Calu3 (cell line): ENCODE measurements at regions not wholly inside any gene's neighbourhood (a gene's known extent, or its start where the extent isn't known, plus 50 kb on each side); places are given as distances from the start of the nearest gene placed in this dataset.

Experiments
- BruUV-seq: library from RNA; stranded (reverse); fragments of 400-500 nt; replicated peaks from 2 replicates; lab custom pipeline; 2021; lab: Mats Ljungman, UMichigan
- CTCF ChIA-PET: fragments of 300-600 bp; sonication (Branson Sonifier 250); formaldehyde crosslinking; loops from one replicate; lab custom pipeline; 2022; ENCODE audit warnings: antibody characterized with exemption; lab: Charles Lee
- DNase-seq: peaks from one replicate; pipeline ENCODE4 v3.0.0; 2022
- H3K27ac Mint-ChIP-seq: one replicate; pipeline ENCODE4 v1.8.0; 2022; ENCODE audit warnings: mixed read lengths; ENCODE audit not compliant: unreplicated experiment
- H3K27me3 Mint-ChIP-seq: one replicate; pipeline ENCODE4 v1.8.0; 2022; ENCODE audit warnings: mixed read lengths; ENCODE audit not compliant: unreplicated experiment
- H3K36me3 Mint-ChIP-seq: one replicate; pipeline ENCODE4 v1.8.0; 2022; ENCODE audit warnings: mild to moderate bottlenecking, moderate library complexity, mixed read lengths; ENCODE audit not compliant: insufficient read depth, unreplicated experiment
- H3K4me1 Mint-ChIP-seq: one replicate; pipeline ENCODE4 v1.8.0; 2022; ENCODE audit warnings: mild to moderate bottlenecking, low read depth, mixed read lengths; ENCODE audit not compliant: unreplicated experiment
- H3K4me3 Mint-ChIP-seq: one replicate; pipeline ENCODE4 v1.8.0; 2022; ENCODE audit warnings: mild to moderate bottlenecking, low read depth, moderate library complexity, mixed read lengths; ENCODE audit not compliant: unreplicated experiment
- H3K9me3 Mint-ChIP-seq: one replicate; pipeline ENCODE4 v1.8.0; 2022; ENCODE audit warnings: low read depth, mixed read lengths; ENCODE audit not compliant: unreplicated experiment
- CTCF ChIP-seq: fragments of 200-600 bp; IDR thresholded peaks from one replicate; pipeline ENCODE4 v1.8.0; 2022; ENCODE audit warnings: antibody characterized with exemption; ENCODE audit not compliant: unreplicated experiment
- intact Hi-C: fragments of 100-400 bp; cut with micrococcal nuclease; formaldehyde crosslinking; loops from one replicate; pipeline ENCODE4 v1.10.0; 2022; ENCODE audit not compliant: unreplicated experiment

- Mint-ChIP-seq H3K4me1 (no peaks in the 10 kb centered on the region), H3K9me3 (no peaks in the 10 kb centered on the region), H3K36me3 (no peaks in the 10 kb centered on the region), H3K27me3 (peaks cover 57% of the 10 kb centered on the region), H3K27ac (no peak overlapping the region), H3K4me3 (no peak overlapping the region)
- intact Hi-C loops = no loop called here
- DNase-seq = no peak
- CTCF ChIA-PET = no interaction called here
- no TSS peak for BruUV-seq
- TF ChIP-seq CTCF = no peak
Measured at GRCh38 chr5:171661143-171661542, 124.5 kb upstream of the SMIM23 start.

GRCh38 chr5:171663311-171664085 is 122.1 kb upstream of the SMIM23 start:
- H3K27ac Mint-ChIP-seq = no peak overlapping the region
- CTCF ChIA-PET = interaction anchor here (0.6 kb wide), 2 partner anchors 202 to 234 kb away, joined by 4 to 6 read pairs; no protein-coding TSS in a partner anchor
- H3K27me3 Mint-ChIP-seq = peaks cover 58% of the 10 kb centered on the region
- no peaks in the 10 kb centered on the region for H3K36me3 Mint-ChIP-seq
- intact Hi-C loops = no loop called here
- H3K4me1 Mint-ChIP-seq = no peaks in the 10 kb centered on the region
- DNase-seq = no peak
- no peak for TF ChIP-seq CTCF
- no peaks in the 10 kb centered on the region for H3K9me3 Mint-ChIP-seq
- H3K4me3 Mint-ChIP-seq = no peak overlapping the region
- no TSS peak for BruUV-seq

GRCh38 chr5:171664489-171664888 is 121.1 kb upstream of the SMIM23 start:
- CTCF ChIA-PET = no interaction called here
- TF ChIP-seq CTCF = no peak
- H3K4me1 Mint-ChIP-seq = no peaks in the 10 kb centered on the region
- no TSS peak for BruUV-seq
- H3K9me3 Mint-ChIP-seq = no peaks in the 10 kb centered on the region
- intact Hi-C loops = no loop called here
- no peak overlapping the region for H3K4me3 Mint-ChIP-seq
- no peaks in the 10 kb centered on the region for H3K36me3 Mint-ChIP-seq
- H3K27ac Mint-ChIP-seq = no peak overlapping the region
- peaks cover 67% of the 10 kb centered on the region for H3K27me3 Mint-ChIP-seq
- no peak for DNase-seq

- no peak overlapping the region for H3K4me3 Mint-ChIP-seq
- H3K4me1 Mint-ChIP-seq = no peaks in the 10 kb centered on the region
- no TSS peak for BruUV-seq
- H3K9me3 Mint-ChIP-seq = no peaks in the 10 kb centered on the region
- H3K27me3 Mint-ChIP-seq = peaks cover 91% of the 10 kb centered on the region
- no peaks in the 10 kb centered on the region for H3K36me3 Mint-ChIP-seq
- no peak overlapping the region for H3K27ac Mint-ChIP-seq
- DNase-seq = no peak
- no peak for TF ChIP-seq CTCF
- intact Hi-C loops = no loop called here
- CTCF ChIA-PET = interaction anchor here (0.6 to 1.2 kb wide), 2 partner anchors 9 to 14 kb away, joined by 3 to 4 read pairs; no protein-coding TSS in a partner anchor
Measured at GRCh38 chr5:171666815-171667214, 118.8 kb upstream of the SMIM23 start.
